Spinal cord (tissue), 9 donors: ENCODE measurements at regions not wholly inside any gene's neighbourhood (a gene's known extent, or its start where the extent isn't known, plus 50 kb on each side); places are given as distances from the start of the nearest gene placed in this dataset.

Source experiments
- DNase-seq, 6 donors: peaks; one replicate each; pipeline versions ENCODE4 v3.0.0 to v3.0.0-alpha.2; 2013 to 2015; ENCODE audit warnings: low spot score in 6 of 6, low read depth in 4 of 6
- H3K27ac ChIP-seq: one replicate; pipeline ENCODE4 v1.5.1; 2013; ENCODE audit warnings: low read depth, low read length, control low read depth
- H3K27me3 ChIP-seq: one replicate; pipeline ENCODE4 v1.6.1; 2013; ENCODE audit warnings: low read length; ENCODE audit not compliant: control insufficient read depth, insufficient read depth
- H3K36me3 ChIP-seq: one replicate; pipeline ENCODE4 v1.6.1; 2013; ENCODE audit warnings: low read length; ENCODE audit not compliant: control insufficient read depth, insufficient read depth
- H3K4me1 ChIP-seq: one replicate; pipeline ENCODE4 v1.6.1; 2013; ENCODE audit warnings: low read length; ENCODE audit not compliant: control insufficient read depth, insufficient read depth
- H3K4me3 ChIP-seq: one replicate; pipeline ENCODE4 v1.5.1; 2013; ENCODE audit warnings: low read depth, low read length, control low read depth
- H3K9me3 ChIP-seq: one replicate; pipeline ENCODE4 v1.6.1; 2013; ENCODE audit warnings: low read length; ENCODE audit not compliant: control insufficient read depth, insufficient read depth
- WGBS: methylation state at CpG from one replicate; pipeline ENCODE4 v1.1.5; 2013; ENCODE audit warnings: missing lambda C conversion rate; ENCODE audit not compliant: insufficient coverage; 5-methylcytosine and 5-hydroxymethylcytosine counted together
- donor health status: healthy.

- Histone ChIP-seq H3K9me3 (no peaks in the 10 kb centered on the region), H3K36me3 (no peaks in the 10 kb centered on the region), H3K4me3 (no peak overlapping the region), H3K27ac (no peak overlapping the region), H3K4me1 (peaks cover 12% of the 10 kb centered on the region), H3K27me3 (no peaks in the 10 kb centered on the region)
- no CpG with 5 or more reads among the region's 1 CpG for WGBS
- no peak for DNase-seq
Measured at GRCh38 chr3:66606126-66606525, 105.3 kb upstream of the LRIG1 start.

- no peaks in the 10 kb centered on the region for H3K27me3 ChIP-seq
- H3K9me3 ChIP-seq, result no peaks in the 10 kb centered on the region
- H3K27ac ChIP-seq, result no peak overlapping the region
- H3K4me1 ChIP-seq, result peaks cover 12% of the 10 kb centered on the region
- DNase-seq, result no peak
- no peak overlapping the region for H3K4me3 ChIP-seq
- no peaks in the 10 kb centered on the region for H3K36me3 ChIP-seq
- WGBS, result 80% methylated on average over 1 of the region's 1 CpG
Measured at GRCh38 chr3:66606868-66607267, 106.0 kb upstream of the LRIG1 start.

- Histone ChIP-seq H3K36me3 (no peaks in the 10 kb centered on the region), H3K4me3 (no peak overlapping the region), H3K9me3 (no peaks in the 10 kb centered on the region), H3K27me3 (no peaks in the 10 kb centered on the region), H3K27ac (peak overlapping the region; percentile 70), H3K4me1 (peaks cover 12% of the 10 kb centered on the region)
- DNase-seq, result peak in 5 of 6 donors; percentile 65 to 93 (median 74)
- 17% methylated on average over 1 of the region's 8 CpGs for WGBS
Measured at GRCh38 chr3:66609660-66610561, 109.1 kb upstream of the LRIG1 start.

GRCh38 chr3:66610562-66610909 is 109.7 kb upstream of the LRIG1 start:
- H3K36me3 ChIP-seq, result no peaks in the 10 kb centered on the region
- no peak overlapping the region for H3K4me3 ChIP-seq
- 93% methylated on average over 2 of the region's 5 CpGs for WGBS
- peaks cover 12% of the 10 kb centered on the region for H3K4me1 ChIP-seq
- peak overlapping the region; percentile 70 for H3K27ac ChIP-seq
- no peaks in the 10 kb centered on the region for H3K9me3 ChIP-seq
- no peaks in the 10 kb centered on the region for H3K27me3 ChIP-seq
- DNase-seq, result no peak

DNA sequence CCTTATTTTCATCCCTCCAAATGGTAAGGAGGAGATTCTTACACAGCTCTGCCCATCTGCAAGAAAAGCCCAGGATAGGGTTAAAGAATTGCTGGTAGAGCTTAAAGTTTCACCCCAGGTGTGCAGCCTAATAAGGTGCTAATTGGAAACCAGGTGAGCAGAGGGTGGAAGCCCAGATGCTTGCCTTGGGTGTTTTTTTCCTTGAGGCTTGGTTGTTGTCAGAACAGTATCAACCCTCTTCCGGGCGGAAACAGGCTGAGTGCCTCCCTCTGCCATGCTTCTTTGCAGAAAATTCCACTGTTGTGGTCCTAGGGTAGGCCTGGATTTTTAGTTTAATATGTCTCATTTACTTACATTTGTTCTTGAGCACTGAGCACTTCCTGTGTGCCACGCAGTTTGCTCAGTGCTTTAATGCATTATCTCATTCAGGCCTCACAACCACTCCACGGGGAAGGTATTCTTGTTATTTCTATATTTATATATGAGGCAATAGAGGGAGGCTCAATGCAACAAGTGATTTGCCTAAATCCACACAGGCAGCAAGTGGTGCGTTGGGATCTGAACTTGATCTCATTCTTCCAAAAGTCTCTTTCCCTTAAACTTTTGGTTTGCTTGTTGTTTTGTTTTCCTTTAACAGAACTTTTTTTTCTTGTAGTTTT is 115.0 kb upstream of the LRIG1 start:
- no peak overlapping the region for H3K27ac ChIP-seq

GRCh38 chr3:66617351-66617750 is 116.5 kb upstream of the LRIG1 start:
- 85% methylated on average over 2 of the region's 2 CpGs for WGBS

More for the DNA sequence above, 115.0 kb upstream of the LRIG1 start:
- WGBS, result no CpG with 5 or more reads among the region's 5 CpGs
- H3K9me3 ChIP-seq, result no peaks in the 10 kb centered on the region
- H3K36me3 ChIP-seq, result no peaks in the 10 kb centered on the region
- no peak for DNase-seq
- no peaks in the 10 kb centered on the region for H3K27me3 ChIP-seq
- H3K4me3 ChIP-seq, result no peak overlapping the region
- H3K4me1 ChIP-seq, result peaks cover 15% of the 10 kb centered on the region

GRCh38 chr3:66618066-66618465 is 117.2 kb upstream of the LRIG1 start:
- Histone ChIP-seq H3K27me3 (no peaks in the 10 kb centered on the region), H3K27ac (no peak overlapping the region), H3K4me3 (no peak overlapping the region), H3K4me1 (peaks cover 13% of the 10 kb centered on the region), H3K36me3 (no peaks in the 10 kb centered on the region), H3K9me3 (no peaks in the 10 kb centered on the region)
- DNase-seq, result no peak
- 67% methylated on average over 1 of the region's 4 CpGs for WGBS

More at GRCh38 chr3:66617351-66617750, 116.5 kb upstream of the LRIG1 start:
- no peaks in the 10 kb centered on the region for H3K27me3 ChIP-seq
- H3K4me1 ChIP-seq, result peaks cover 13% of the 10 kb centered on the region
- H3K27ac ChIP-seq, result no peak overlapping the region
- no peaks in the 10 kb centered on the region for H3K9me3 ChIP-seq
- H3K36me3 ChIP-seq, result no peaks in the 10 kb centered on the region
- no peak for DNase-seq
- H3K4me3 ChIP-seq, result no peak overlapping the region

DNA sequence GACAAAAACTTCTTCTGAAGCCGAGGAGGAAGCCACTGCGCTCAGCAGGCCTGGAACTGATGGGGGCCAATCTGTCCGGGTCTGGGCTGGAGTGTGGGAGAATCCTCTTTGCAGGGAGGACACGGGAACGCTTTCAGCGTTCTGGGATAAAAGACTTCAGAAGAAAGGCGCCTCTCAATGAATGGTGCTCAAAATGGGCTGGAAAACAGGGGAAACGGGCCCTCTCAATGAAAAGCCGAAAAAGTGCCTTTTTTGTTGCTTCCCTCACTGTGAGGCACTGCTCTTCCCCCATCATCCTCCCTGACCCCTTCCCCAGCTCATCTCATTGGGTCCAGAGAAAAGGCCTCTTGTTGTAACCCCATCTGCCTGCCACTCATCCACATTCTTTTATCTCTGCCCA is 119.5 kb upstream of the LRIG1 start:
- peak in 5 of 6 donors; percentile 45 to 89 (median 57) for DNase-seq

DNA sequence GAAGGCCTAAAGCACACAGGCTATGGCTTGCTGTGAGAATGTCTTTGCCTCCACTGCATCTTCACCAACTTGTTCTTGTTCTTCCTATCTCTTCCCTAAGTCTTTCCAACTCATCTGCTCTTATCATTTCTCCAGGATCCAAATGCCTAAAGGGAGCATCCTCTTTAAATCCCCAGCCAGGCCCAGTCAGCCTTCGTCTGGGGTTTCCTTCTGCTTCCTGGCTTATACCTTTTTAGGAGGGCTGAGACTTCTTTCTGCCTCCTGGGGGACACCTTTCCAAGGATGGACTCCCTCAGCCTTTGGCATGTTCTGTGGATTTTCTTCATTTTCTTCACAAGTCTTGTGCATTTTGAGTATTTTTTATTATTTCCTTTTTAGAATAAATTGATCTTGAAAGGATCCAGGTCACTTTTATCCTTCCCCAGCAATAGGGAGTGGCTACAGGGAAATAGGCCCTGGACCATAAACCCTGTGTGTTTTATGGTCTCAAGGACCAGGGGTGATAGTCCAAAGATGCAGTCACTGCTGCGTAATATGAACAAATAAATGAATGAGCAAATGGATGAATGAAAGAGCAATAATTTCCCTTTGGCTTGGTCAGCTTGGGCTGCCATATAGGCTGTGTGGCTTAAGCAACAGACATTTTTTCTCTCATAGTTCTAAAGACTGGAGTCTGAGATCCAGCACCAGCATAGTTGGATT is 122.1 kb upstream of the LRIG1 start:
- Histone ChIP-seq H3K36me3 (no peaks in the 10 kb centered on the region), H3K27me3 (no peaks in the 10 kb centered on the region), H3K9me3 (no peaks in the 10 kb centered on the region), H3K4me1 (peaks cover 13% of the 10 kb centered on the region), H3K4me3 (no peak overlapping the region), H3K27ac (no peak overlapping the region)
- WGBS, result 100% methylated on average over 1 of the region's 2 CpGs
- no peak for DNase-seq

More for the DNA sequence above, 119.5 kb upstream of the LRIG1 start:
- WGBS, result 24% methylated on average over 9 of the region's 9 CpGs
- Histone ChIP-seq H3K4me1 (peaks cover 13% of the 10 kb centered on the region), H3K27ac (peak overlapping the region; percentile 59), H3K27me3 (no peaks in the 10 kb centered on the region), H3K9me3 (no peaks in the 10 kb centered on the region), H3K4me3 (no peak overlapping the region), H3K36me3 (no peaks in the 10 kb centered on the region)
